GM18870 (cell line): ENCODE measurements at regions not wholly inside any gene's neighbourhood (a gene's known extent, or its start where the extent isn't known, plus 50 kb on each side); places are given as distances from the start of the nearest gene placed in this dataset.

Experiments used
- ATAC-seq: cut with Tn5 transposase; IDR thresholded peaks from one replicate; pipeline ENCODE4 v1.9.1; 2021; ENCODE audit warnings: moderate library complexity; ENCODE audit not compliant: unreplicated experiment

GRCh38 chr11:42161886-42162285 lies 702.4 kb upstream of the LRRC4C start:
- ATAC-seq = no peak

GRCh38 chr11:42169191-42169590 lies 709.7 kb upstream of the LRRC4C start:
- no peak for ATAC-seq

GRCh38 chr11:42170601-42171000 lies 711.1 kb upstream of the LRRC4C start:
- ATAC-seq = no peak

GRCh38 chr11:42171046-42171445 lies 711.6 kb upstream of the LRRC4C start:
- ATAC-seq = no peak

- ATAC-seq = no peak
Measured at GRCh38 chr11:42172441-42172840, 713.0 kb upstream of the LRRC4C start.

GRCh38 chr11:42175203-42175602 lies 715.8 kb upstream of the LRRC4C start:
- ATAC-seq = no peak

GRCh38 chr11:42179216-42179615 lies 719.8 kb upstream of the LRRC4C start:
- no peak for ATAC-seq

GRCh38 chr11:42195289-42196013 lies 736.0 kb upstream of the LRRC4C start:
- no peak for ATAC-seq

GRCh38 chr11:42200311-42200710 lies 740.9 kb upstream of the LRRC4C start:
- no peak for ATAC-seq

- ATAC-seq = no peak
Measured at GRCh38 chr11:42201603-42202148, 742.2 kb upstream of the LRRC4C start.

- ATAC-seq = no peak
Measured at GRCh38 chr11:42205518-42205917, 746.1 kb upstream of the LRRC4C start.

GRCh38 chr11:42225664-42226063 lies 766.2 kb upstream of the LRRC4C start:
- no peak for ATAC-seq

GRCh38 chr11:42232673-42233072 lies 773.2 kb upstream of the LRRC4C start:
- ATAC-seq = no peak

GRCh38 chr11:42234451-42234951 lies 775.0 kb upstream of the LRRC4C start:
- ATAC-seq = no peak

- no peak for ATAC-seq
Measured at GRCh38 chr11:42237701-42238235, 778.3 kb upstream of the LRRC4C start.

- ATAC-seq = no peak
Measured at GRCh38 chr11:42239188-42239587, 779.7 kb upstream of the LRRC4C start.

GRCh38 chr11:42243385-42243784 lies 783.9 kb upstream of the LRRC4C start:
- no peak for ATAC-seq

- ATAC-seq = no peak
Measured at GRCh38 chr11:42244376-42244775, 784.9 kb upstream of the LRRC4C start.

- no peak for ATAC-seq
Measured at GRCh38 chr11:42249401-42249800, 789.9 kb upstream of the LRRC4C start.

GRCh38 chr11:42249956-42250355 lies 790.5 kb upstream of the LRRC4C start:
- ATAC-seq = no peak

GRCh38 chr11:42251984-42252383 lies 792.5 kb upstream of the LRRC4C start:
- ATAC-seq = no peak

GRCh38 chr11:42253156-42253555 lies 793.7 kb upstream of the LRRC4C start:
- ATAC-seq = no peak
